HG03442 (cell line): ENCODE measurements at regions not wholly inside any gene's neighbourhood (a gene's known extent, or its start where the extent isn't known, plus 50 kb on each side); places are given as distances from the start of the nearest gene placed in this dataset.
"Not testable (repeated sequence)": the region's sequence is repeated elsewhere in the genome, so short reads cannot be mapped to it uniquely, and the experiment has no call there.

Source experiments
- ATAC-seq: cut with Tn5 transposase; IDR thresholded peaks from one replicate; pipeline ENCODE4 v1.9.1; 2021; ENCODE audit warnings: mild to moderate bottlenecking, moderate library complexity; ENCODE audit not compliant: unreplicated experiment

DNA sequence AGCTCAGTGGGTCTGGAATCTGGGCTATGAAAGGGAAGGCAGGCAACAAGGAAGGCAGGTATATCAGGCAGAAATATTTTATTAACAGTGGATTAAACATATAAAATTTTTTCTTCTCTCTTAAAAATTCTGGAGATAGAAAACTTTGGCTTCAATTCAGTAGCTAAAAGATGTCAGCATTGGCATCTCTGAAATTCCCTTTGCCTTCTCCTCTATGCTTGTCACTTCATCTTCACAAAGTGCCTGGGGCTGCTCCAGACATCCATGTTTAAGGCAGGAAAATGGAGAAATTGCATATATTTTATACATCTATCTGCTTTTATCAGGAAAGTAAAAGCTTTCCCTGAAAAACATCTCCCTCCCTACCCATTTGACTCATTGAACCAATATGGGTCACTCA is 894.1 kb upstream of the API5 start:
- no peak for ATAC-seq

- no peak for ATAC-seq
These were observed 889.7 kb upstream of the API5 start for GRCh38 chr11:42422090-42422489.

GRCh38 chr11:42434911-42435310 is 876.9 kb upstream of the API5 start:
- not testable (repeated sequence) for ATAC-seq

GRCh38 chr11:42444406-42444805 is 867.4 kb upstream of the API5 start:
- no peak for ATAC-seq

DNA sequence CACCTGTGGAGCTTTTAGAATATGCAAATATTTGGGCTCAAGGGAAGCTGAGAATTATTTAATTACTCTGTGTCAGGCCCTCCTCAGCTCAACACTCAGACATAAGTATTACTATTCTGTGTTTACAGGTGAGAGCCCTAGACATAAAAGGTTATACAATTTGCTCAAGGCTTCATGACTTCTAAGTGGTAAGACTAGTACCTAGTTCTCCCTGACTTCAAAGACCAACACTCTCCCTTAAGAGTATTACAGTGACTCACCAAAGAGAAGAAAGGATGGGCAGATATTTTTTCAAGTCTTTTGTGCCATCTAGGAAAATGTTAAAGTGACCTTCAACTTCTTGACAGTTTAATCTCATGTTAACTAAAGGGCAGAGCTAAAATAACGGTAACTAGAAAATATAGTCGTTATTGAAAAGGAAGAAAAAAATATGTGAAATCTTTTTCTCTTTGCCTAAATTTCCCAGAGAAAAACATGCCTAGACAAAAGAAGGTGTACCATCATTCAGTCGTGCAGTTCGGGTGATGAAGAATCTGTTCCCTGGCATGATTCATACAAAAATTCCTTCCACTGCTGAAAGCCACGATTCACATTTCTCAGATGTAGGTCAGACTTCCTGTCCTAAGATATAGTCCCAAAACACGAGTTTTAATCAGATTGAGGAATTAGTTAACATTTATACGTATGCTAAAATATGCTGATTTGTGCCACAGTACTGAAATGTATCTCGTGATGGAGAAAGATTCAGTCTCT is 849.1 kb upstream of the API5 start:
- ATAC-seq, result no peak

DNA sequence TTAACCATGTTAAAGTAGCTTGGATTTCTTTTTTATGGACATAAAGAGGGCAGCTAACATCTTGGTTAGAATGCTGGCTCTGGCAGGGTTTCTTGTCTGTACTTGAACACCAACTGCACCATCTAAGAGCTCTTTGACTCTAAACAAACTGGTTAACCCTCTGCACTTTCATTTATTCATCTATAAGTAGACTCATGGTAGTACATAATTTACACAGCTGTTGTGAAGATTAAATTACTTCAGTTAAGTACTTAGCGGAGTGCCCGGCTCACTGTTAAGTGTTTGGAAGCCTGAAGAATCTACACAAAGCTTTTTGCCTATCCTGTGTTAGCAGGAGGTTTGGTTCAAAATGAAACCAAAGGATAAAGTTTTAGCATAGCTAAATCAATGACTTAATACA is 846.2 kb upstream of the API5 start:
- ATAC-seq, result no peak

- no peak for ATAC-seq
These were observed 838.7 kb upstream of the API5 start for GRCh38 chr11:42473106-42473505.

GRCh38 chr11:42482822-42483221 is 829.0 kb upstream of the API5 start:
- no peak for ATAC-seq

DNA sequence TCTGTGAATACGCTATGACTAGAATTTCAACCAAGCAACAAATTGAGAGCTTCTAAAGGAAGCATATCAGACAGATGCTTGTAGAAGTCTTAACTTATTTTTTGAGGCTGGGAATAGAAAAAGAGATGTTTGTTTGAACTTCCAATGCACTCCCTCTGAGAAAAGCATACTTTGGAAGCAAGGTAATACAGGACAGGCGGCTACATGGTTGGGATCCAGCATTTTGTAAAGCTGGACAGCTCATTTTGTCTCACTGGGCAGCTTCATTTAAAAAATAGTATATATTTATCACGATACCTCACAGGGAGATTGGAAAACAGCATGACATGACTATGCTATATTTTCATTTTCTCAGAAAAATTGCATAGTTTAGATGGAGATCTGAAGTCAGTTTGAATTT is 821.3 kb upstream of the API5 start:
- no peak for ATAC-seq

DNA sequence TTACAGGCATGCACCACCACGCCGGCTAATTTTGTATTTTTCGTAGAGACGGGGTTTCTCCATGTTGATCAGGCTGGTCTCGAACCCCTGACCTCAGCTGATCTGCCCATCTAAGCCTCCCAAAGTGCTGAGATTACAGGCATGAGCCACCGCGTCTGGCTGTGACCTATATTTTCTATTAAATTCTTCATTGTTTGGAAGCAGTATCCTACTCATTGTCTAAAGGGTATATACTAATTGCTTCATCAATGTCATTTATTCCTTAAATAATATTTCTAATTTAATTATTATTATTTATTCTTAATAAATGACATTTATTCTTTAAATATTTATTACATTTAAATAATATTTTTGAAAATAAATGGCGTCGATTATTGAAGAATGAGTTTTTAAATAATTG is 817.3 kb upstream of the API5 start:
- ATAC-seq, result no peak

GRCh38 chr11:42498971-42499370 is 812.8 kb upstream of the API5 start:
- no peak for ATAC-seq

GRCh38 chr11:42502151-42502550 is 809.6 kb upstream of the API5 start:
- no peak for ATAC-seq

DNA sequence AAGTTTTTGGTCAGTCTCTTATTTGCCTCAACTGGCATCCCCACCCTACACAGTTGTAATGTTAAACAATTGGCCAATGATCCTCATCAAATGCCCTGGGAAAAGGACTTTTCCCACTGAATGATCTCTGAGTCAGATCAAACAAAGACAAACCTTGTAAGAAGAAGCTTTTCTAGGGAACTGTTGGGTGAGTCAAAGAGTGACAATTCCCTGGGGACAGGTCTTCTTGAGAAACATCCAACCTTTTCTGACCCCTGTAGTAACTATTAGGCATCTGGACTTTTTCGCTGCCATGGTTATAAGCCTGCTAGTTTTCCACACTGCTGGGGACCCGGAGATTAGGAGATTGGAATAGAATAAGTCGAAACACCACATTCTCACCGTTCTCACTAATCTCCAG is 789.8 kb upstream of the API5 start:
- no peak for ATAC-seq

DNA sequence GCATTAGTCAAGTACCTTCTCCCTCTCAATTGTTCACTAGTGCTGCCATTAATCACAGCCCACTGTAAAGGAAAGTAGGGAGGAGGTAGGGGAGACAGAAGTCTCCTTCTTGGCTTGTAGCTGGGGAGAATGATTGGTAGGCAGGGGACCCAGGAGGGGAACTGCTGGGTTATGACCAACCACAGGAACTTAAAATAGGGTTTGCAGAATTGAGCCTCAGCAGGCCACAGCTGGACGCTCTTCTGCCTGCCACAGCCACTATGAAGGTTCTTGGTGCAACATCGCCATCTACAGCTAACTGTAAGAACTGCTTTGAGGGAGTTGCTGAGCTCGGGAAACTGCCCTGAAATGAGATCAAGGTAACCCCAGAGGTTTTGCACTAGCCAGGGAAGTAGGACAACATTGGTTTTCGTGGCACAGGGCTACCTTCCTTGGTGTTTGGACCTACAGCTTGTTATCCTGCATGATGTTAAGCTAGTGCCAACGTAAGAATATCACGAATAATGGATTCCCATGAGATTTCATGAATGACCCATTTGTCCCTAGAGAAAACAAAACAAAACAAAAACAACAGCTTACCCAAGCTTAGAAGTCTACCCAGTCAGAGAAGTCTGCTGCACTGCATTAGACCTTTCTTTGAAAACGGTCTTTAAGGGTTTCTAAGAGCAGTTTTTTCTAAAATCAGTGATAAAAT is 787.1 kb upstream of the API5 start:
- peak; percentile 97 for ATAC-seq

GRCh38 chr11:42526426-42526825 is 785.4 kb upstream of the API5 start:
- no peak for ATAC-seq

DNA sequence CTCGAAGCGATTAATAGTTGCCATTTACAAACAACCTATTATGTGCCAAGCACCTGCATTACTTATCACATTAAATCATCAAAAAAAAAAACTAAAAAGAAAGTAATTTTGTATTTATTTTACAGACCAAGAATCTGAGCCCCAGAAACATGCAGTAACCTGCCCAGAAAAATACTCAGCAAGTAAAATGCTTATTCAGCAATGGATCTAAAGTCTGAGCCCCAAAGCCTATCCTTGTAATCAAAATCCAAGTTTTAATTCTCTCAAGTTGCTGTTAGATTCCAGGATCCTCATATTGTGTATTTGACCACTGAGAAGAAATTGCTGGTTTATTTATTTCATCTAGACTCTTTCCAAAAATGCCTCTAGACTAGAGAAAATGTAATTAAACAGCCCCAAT is 783.3 kb upstream of the API5 start:
- no peak for ATAC-seq

DNA sequence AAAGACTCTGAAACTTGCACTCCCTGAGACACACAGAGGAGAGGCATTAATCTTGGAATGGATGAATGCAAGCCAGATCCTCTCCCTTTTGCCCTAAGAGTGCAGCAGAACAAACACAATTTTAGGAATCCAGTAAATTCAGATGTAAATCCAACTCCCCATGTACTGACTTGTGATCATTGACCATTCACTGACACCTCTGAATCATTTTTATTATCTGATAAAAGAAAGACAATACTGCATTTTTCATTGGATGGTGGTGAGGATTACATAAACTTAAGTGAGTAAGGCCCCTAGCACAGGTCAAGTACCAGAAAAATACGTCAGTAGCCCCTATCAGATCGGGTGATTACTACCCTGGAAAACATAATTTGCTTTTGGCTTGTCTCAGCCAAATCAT is 782.9 kb upstream of the API5 start:
- no peak for ATAC-seq

DNA sequence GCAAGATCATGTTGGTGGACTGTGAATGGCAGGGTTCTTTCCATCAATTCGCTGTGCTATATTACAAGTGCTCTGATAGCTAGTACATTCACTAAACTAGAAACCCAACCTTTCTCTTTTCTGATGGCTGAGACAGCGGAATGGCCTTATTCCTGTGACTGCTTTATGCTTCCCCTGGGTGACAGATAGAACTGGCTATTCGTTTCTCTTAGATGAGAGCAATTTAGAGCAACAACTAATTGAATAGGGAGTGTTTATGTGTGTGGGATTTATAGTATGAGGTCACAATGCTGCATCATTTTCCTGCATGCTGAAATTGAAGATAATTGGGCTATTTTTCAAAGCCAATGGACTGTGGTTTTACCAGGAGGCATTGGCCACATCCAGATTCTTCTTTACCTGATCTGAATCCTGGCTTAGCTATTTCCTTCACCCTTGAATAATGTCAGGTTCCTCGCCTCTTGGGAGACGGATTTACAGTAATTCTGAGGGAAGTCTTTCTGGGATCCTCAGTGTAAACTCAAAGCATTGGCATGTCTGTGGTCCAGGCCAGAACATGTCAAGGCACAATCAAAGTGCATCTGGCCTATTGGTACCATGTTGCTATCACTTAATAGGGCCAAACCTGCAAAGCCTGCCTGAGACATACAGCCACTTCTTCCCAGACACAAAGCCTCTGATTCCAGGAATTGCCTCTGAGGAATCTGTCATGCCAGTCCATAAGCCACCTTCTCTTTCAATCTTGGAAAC is 775.0 kb upstream of the API5 start:
- ATAC-seq, result no peak

- ATAC-seq, result no peak
These were observed 769.5 kb upstream of the API5 start for GRCh38 chr11:42542336-42542735.

DNA sequence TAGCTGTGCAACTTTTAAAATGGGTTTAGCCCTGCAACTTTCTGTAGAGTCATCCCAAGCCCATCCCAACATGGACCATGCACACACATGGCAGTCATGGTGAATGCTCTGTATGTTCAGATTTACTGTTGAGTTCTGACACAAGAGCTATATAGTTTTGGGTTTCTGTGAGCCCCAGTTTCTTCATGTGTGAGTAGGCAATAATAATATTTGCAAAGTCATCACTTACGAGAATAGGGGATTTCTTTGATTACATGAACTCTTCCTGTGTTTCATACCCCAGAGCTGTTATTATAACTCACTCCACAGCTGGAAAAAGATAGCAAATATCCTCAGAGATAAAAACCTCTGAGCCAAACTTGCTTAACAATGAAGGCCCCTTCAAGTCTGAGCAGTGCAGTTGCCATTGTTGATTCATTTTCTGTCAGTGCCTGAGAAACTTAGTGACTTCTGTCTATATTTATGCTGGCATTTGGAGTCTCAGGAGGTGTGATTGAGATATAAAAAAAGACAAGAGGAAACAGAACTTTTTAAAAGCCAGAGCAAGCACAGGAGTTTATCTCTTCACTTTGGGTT is 767.9 kb upstream of the API5 start:
- no peak for ATAC-seq

DNA sequence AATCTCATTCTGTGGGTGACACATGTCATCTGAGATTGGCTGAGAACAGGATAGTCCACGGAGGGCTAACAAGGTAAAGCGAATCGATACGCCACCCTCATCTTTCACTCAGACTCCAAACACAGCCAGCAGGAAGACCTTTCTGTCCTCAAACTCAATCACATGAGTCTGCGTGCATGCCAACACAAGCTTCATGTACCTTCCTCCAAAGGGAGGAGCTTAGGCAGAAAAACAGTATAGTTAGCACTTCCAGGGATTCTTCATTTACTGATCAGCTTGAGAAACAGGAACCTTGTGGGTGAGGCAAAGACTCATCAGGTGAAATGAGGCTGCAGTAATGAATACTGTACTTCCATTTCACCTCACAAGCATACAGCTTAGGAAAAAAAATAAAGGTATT is 767.1 kb upstream of the API5 start:
- ATAC-seq, result no peak

GRCh38 chr11:42545954-42546353 is 765.8 kb upstream of the API5 start:
- no peak for ATAC-seq
